ENCODE measurements at regions not wholly inside any gene's neighbourhood (a gene's known extent, or its start where the extent isn't known, plus 50 kb on each side); places are given as distances from the start of the nearest gene placed in this dataset.

DNA sequence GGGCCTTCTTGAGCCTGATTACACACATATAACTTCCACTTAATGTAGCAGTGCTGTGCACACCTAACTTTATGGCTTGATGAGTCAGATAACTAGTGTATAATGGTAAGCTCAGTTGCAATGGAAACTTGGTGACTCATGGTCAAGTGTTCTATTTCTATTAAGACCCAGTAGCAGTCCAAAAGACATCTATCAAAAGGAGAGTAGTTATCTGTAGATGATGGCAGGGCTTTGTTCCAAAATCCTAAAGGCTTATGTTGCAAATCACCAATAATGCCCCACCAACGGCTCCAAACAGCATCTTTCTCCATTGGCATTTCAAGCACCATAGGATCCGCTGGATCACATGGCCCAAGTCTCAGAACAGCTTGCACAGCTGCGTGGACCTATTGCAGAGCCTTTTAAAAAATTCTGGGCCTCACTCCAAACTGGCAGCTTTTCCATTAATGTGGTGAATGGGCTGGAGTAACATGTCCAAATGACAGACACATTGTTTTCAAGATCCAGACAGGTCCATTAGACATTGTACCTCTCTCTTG, 566.8 kb upstream of the USP24 start:
- no peaks in the 10 kb centered on the region for H3K4me1 ChIP-seq (ENCODE audit: insufficient read depth, low read length)
- no peak for TF ChIP-seq KAT8 (CRISPR knock-in tag; IDR thresholded peaks at IDR 0.05)
- TF ChIP-seq RFX1 (IDR thresholded peaks at IDR 0.05): no peak
- TF ChIP-seq, protein P1, sequence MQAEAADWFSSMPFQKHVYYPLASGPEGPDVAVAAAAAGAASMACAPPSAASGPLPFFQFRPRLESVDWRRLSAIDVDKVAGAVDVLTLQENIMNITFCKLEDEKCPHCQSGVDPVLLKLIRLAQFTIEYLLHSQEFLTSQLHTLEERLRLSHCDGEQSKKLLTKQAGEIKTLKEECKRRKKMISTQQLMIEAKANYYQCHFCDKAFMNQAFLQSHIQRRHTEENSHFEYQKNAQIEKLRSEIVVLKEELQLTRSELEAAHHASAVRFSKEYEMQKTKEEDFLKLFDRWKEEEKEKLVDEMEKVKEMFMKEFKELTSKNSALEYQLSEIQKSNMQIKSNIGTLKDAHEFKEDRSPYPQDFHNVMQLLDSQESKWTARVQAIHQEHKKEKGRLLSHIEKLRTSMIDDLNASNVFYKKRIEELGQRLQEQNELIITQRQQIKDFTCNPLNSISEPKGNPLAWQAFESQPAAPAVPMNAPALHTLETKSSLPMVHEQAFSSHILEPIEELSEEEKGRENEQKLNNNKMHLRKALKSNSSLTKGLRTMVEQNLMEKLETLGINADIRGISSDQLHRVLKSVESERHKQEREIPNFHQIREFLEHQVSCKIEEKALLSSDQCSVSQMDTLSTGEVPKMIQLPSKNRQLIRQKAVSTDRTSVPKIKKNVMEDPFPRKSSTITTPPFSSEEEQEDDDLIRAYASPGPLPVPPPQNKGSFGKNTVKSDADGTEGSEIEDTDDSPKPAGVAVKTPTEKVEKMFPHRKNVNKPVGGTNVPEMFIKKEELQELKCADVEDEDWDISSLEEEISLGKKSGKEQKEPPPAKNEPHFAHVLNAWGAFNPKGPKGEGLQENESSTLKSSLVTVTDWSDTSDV (CRISPR knock-in tag; IDR thresholded peaks at IDR 0.05): no peak
- no peak for TF ChIP-seq FOXA3 (CRISPR knock-in tag; IDR thresholded peaks at IDR 0.05)
- no peak for TF ChIP-seq THAP11 (CRISPR knock-in tag; IDR thresholded peaks at IDR 0.05)
- TF ChIP-seq CEBPG (CRISPR knock-in tag; IDR thresholded peaks at IDR 0.05): no peak
- TF ChIP-seq KDM1A (CRISPR knock-in tag; IDR thresholded peaks at IDR 0.05): no peak
- FAIRE-seq: no peak
- no peak overlapping the region for H3K4me3 ChIP-seq (replicated peaks in 1 of 3; ENCODE audit: insufficient read depth in 1 of 3, low read depth in 2 of 3, low read length in 3 of 3)
- ChIA-PET POLR2A (no interaction called here), CTCF (ENCODE audit: low intra/inter-chr PET ratio, low total read pairs) (no interaction called here)
- no peak for DNase-seq (ENCODE audit: low spot score)
- H3K27me3 ChIP-seq (ENCODE audit: control insufficient read depth in 1 of 2, insufficient read depth in 2 of 2, low read length in 2 of 2): 0 out of 5 replicates have a peak, but pooled peaks cover 0 to 2% of the 10 kb centered on the region in 2 experiments
- no peak for ATAC-seq
- H3K36me3 ChIP-seq (replicated peaks in 1 of 2; ENCODE audit: control insufficient read depth in 1 of 2, insufficient read depth in 2 of 2, low read length in 2 of 2): no peaks in the 10 kb centered on the region
- no peaks in the 10 kb centered on the region for H3K79me2 ChIP-seq (ENCODE audit: insufficient read depth, low read length)
- BruUV-seq (replicated peaks): no TSS peak
- in situ Hi-C loops (cut with HindIII; ENCODE audit: extremely low pct_ligation_motif_present, low pct_unique_long_range_greater_than_20kb): no loop called here
- WGBS (ENCODE audit: low lambda C conversion rate): 0% methylated on average over 3 of the region's 3 CpGs
- H3K9ac ChIP-seq (ENCODE audit: insufficient read depth, low read depth, low read length): no peak overlapping the region
- no peaks in the 10 kb centered on the region for H4K20me1 ChIP-seq (ENCODE audit: insufficient read depth, low read length)
- H3K4me2 ChIP-seq (ENCODE audit: low read depth, low read length): no peak overlapping the region
- intact Hi-C loops (cut with micrococcal nuclease; ENCODE audit: unreplicated experiment): no loop called here
- H3K9me3 ChIP-seq (ENCODE audit: low read length): no peaks in the 10 kb centered on the region
- H3K27ac ChIP-seq (ENCODE audit: extremely low read length, insufficient read depth, low read length): no peak overlapping the region
- H2AFZ ChIP-seq (ENCODE audit: low read length): no peak overlapping the region

DNA sequence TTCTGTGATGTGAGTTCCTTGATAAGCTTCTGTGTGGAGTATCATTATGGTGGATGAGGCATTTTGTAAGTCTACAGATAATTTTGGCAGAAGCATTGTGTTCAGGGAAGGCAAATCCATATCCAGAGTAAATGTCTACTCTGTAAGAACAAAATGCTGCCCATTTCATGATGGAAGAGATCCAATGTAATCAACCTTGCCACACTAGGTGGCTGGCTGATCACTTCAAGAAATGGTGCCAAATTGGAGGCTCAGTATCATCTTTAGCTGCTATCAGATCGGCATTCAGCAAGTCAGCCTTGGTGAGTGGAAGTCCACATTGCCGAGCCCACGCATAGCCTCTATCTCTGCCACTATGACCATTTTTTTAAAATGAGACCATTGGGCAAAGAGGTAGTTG, 565.8 kb upstream of the USP24 start:
- 67% methylated on average over 3 of the region's 3 CpGs for WGBS (ENCODE audit: low lambda C conversion rate)
- H3K4me3 ChIP-seq (replicated peaks in 1 of 3; ENCODE audit: insufficient read depth in 1 of 3, low read depth in 2 of 3, low read length in 3 of 3): no peak overlapping the region
- H3K9me3 ChIP-seq (ENCODE audit: low read length): no peaks in the 10 kb centered on the region
- H3K36me3 ChIP-seq (replicated peaks in 1 of 2; ENCODE audit: control insufficient read depth in 1 of 2, insufficient read depth in 2 of 2, low read length in 2 of 2): no peaks in the 10 kb centered on the region
- H3K4me1 ChIP-seq (ENCODE audit: insufficient read depth, low read length): no peaks in the 10 kb centered on the region
- intact Hi-C loops (cut with micrococcal nuclease; ENCODE audit: unreplicated experiment) (no loop called here), in situ Hi-C loops (cut with HindIII; ENCODE audit: extremely low pct_ligation_motif_present, low pct_unique_long_range_greater_than_20kb) (no loop called here)
- ChIA-PET CTCF (ENCODE audit: low intra/inter-chr PET ratio, low total read pairs) (no interaction called here), POLR2A (no interaction called here)
- no peak overlapping the region for H3K9ac ChIP-seq (ENCODE audit: insufficient read depth, low read depth, low read length)
- 0 out of 5 replicates have a peak, but pooled peaks cover 0 to 2% of the 10 kb centered on the region in 2 experiments for H3K27me3 ChIP-seq (ENCODE audit: control insufficient read depth in 1 of 2, insufficient read depth in 2 of 2, low read length in 2 of 2)
- ATAC-seq (no peak), DNase-seq (ENCODE audit: low spot score) (no peak), FAIRE-seq (no peak)
- no peak overlapping the region for H3K4me2 ChIP-seq (ENCODE audit: low read depth, low read length)
- H2AFZ ChIP-seq (ENCODE audit: low read length): no peak overlapping the region
- no peak overlapping the region for H3K27ac ChIP-seq (ENCODE audit: extremely low read length, insufficient read depth, low read length)
- no TSS peak for BruUV-seq (replicated peaks)
- H3K79me2 ChIP-seq (ENCODE audit: insufficient read depth, low read length): no peaks in the 10 kb centered on the region
- H4K20me1 ChIP-seq (ENCODE audit: insufficient read depth, low read length): no peaks in the 10 kb centered on the region
- TF ChIP-seq, protein P2, sequence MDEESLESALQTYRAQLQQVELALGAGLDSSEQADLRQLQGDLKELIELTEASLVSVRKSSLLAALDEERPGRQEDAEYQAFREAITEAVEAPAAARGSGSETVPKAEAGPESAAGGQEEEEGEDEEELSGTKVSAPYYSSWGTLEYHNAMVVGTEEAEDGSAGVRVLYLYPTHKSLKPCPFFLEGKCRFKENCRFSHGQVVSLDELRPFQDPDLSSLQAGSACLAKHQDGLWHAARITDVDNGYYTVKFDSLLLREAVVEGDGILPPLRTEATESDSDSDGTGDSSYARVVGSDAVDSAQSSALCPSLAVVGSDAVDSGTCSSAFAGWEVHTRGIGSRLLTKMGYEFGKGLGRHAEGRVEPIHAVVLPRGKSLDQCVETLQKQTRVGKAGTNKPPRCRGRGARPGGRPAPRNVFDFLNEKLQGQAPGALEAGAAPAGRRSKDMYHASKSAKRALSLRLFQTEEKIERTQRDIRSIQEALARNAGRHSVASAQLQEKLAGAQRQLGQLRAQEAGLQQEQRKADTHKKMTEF (CRISPR knock-in tag; IDR thresholded peaks at IDR 0.05): no peak
- no peak for TF ChIP-seq MED13 (CRISPR knock-in tag; IDR thresholded peaks at IDR 0.05)
- no peak for TF ChIP-seq ZNF253 (CRISPR knock-in tag; IDR thresholded peaks at IDR 0.05; ENCODE audit: borderline replicate concordance)
- no peak for TF ChIP-seq ZBTB8A (CRISPR knock-in tag; IDR thresholded peaks at IDR 0.05; ENCODE audit: borderline replicate concordance, low read depth)
- no peak for TF ChIP-seq ZC3H4 (CRISPR knock-in tag; IDR thresholded peaks at IDR 0.05; ENCODE audit: borderline replicate concordance)
- TF ChIP-seq SMYD3 (CRISPR knock-in tag; IDR thresholded peaks at IDR 0.05): no peak
- no peak for TF ChIP-seq ZNF124 (CRISPR knock-in tag; IDR thresholded peaks at IDR 0.05)
- no peak for TF ChIP-seq ISL2 (CRISPR knock-in tag; IDR thresholded peaks at IDR 0.05)
- TF ChIP-seq ZNF225 (CRISPR knock-in tag; IDR thresholded peaks at IDR 0.05): no peak
